Testis (tissue), 2 donors: ENCODE measurements at regions not wholly inside any gene's neighbourhood (a gene's known extent, or its start where the extent isn't known, plus 50 kb on each side); places are given as distances from the start of the nearest gene placed in this dataset.
A peak's percentile ranks its signal among the peaks of the same experiment; 100 is the strongest.

Source experiments
- DNase-seq: peaks from one replicate; pipeline ENCODE4 v3.0.0-alpha.2; 2019
- H3K27ac ChIP-seq, 2 donors: fragments of 200-600 bp; sonication (generic); one replicate each; pipeline ENCODE4 v1.5.1; 2019
- H3K27me3 ChIP-seq: fragments of 200-600 bp; sonication (generic); one replicate; pipeline ENCODE4 v1.5.1; 2019
- H3K36me3 ChIP-seq: fragments of 200-600 bp; sonication (generic); one replicate; pipeline ENCODE4 v1.5.1; 2017; ENCODE audit warnings: low read depth; ENCODE audit errors: missing control alignments
- H3K4me1 ChIP-seq: fragments of 200-600 bp; sonication (generic); one replicate; pipeline ENCODE4 v1.5.1; 2019
- H3K4me3 ChIP-seq, 2 donors: fragments of 200-600 bp; sonication (generic); one replicate each; pipeline ENCODE4 v1.5.1; 2017 to 2019
- H3K9me3 ChIP-seq: fragments of 200-600 bp; sonication (generic); one replicate; pipeline ENCODE4 v1.5.1; 2017
- CTCF ChIP-seq, 3 experiments: fragments of 450-650 bp in 2 of 3; fragments of 200-600 bp in 1 of 3; sonication (generic) in 1 of 3; IDR thresholded peaks; one replicate each; pipeline ENCODE4 v1.5.1; 2016 to 2019; ENCODE audit warnings: antibody characterized with exemption in 3 of 3, mild to moderate bottlenecking in 2 of 3, moderate library complexity in 1 of 3
- POLR2A ChIP-seq: fragments of 450-650 bp; IDR thresholded peaks from one replicate; pipeline ENCODE4 v1.6.1; 2017; ENCODE audit warnings: antibody characterized with exemption, mild to moderate bottlenecking, moderate library complexity
- WGBS, 2 donors: methylation state at CpG; one replicate each; pipeline ENCODE4 v1.1.5; 2018; 5-methylcytosine and 5-hydroxymethylcytosine counted together
- intact Hi-C: fragments of 100-400 bp; cut with DNase I; formaldehyde crosslinking; loops from one replicate; pipeline ENCODE4 v1.15.1; 2023; ENCODE audit warnings: low total_unique reads

- Histone ChIP-seq H3K9me3 (no peaks in the 10 kb centered on the region), H3K27me3 (no peaks in the 10 kb centered on the region), H3K36me3 (no peaks in the 10 kb centered on the region), H3K4me1 (no peaks in the 10 kb centered on the region), H3K4me3 (no peak overlapping the region), H3K27ac (no peak overlapping the region)
- no peak for DNase-seq
- intact Hi-C loops: no loop called here
- WGBS, 2 donors: 81 to 86% methylated on average over 1 of the region's 1 CpG
- TF ChIP-seq CTCF (IDR thresholded peaks at IDR 0.05) (no peak), POLR2A (no peak)
These were observed 76.4 kb upstream of the FICD start for GRCh38 chr12:108438667-108439066.

- no peak for DNase-seq
- Histone ChIP-seq H3K27me3 (no peaks in the 10 kb centered on the region), H3K4me1 (no peaks in the 10 kb centered on the region), H3K4me3 (no peak overlapping the region), H3K27ac (no peak overlapping the region), H3K9me3 (no peaks in the 10 kb centered on the region), H3K36me3 (no peaks in the 10 kb centered on the region)
- 88 to 91% methylated on average over 8 of the region's 8 CpGs for WGBS, 2 donors
- TF ChIP-seq POLR2A (no peak), CTCF (IDR thresholded peaks at IDR 0.05) (no peak)
- intact Hi-C loops: no loop called here
These were observed 82.5 kb upstream of the FICD start for GRCh38 chr12:108432423-108433121.

GRCh38 chr12:108430926-108431325, 84.2 kb upstream of the FICD start:
- intact Hi-C loops: no loop called here
- H3K27me3 ChIP-seq: no peaks in the 10 kb centered on the region
- no peaks in the 10 kb centered on the region for H3K9me3 ChIP-seq
- no peak overlapping the region for H3K27ac ChIP-seq
- H3K4me1 ChIP-seq: no peaks in the 10 kb centered on the region
- no peaks in the 10 kb centered on the region for H3K36me3 ChIP-seq
- TF ChIP-seq POLR2A: no peak
- no peak for DNase-seq
- WGBS, 2 donors: 0% methylated on average over 1 of the region's 1 CpG
- no peak overlapping the region for H3K4me3 ChIP-seq

- H3K27me3 ChIP-seq: no peaks in the 10 kb centered on the region
- no peak overlapping the region for H3K27ac ChIP-seq
- no peak for DNase-seq
- H3K36me3 ChIP-seq: no peaks in the 10 kb centered on the region
- 49 to 50% methylated on average over 6 of the region's 6 CpGs for WGBS, 2 donors
- TF ChIP-seq POLR2A (no peak), CTCF (IDR thresholded peaks at IDR 0.05) (no peak)
- intact Hi-C loops: no loop called here
- no peak overlapping the region for H3K4me3 ChIP-seq
- peaks cover 6% of the 10 kb centered on the region for H3K4me1 ChIP-seq
- no peaks in the 10 kb centered on the region for H3K9me3 ChIP-seq
These were observed 84.8 kb upstream of the FICD start for GRCh38 chr12:108430245-108430644.

GRCh38 chr12:108425238-108425795, 86.2 kb upstream of the CMKLR1 start:
- peak; percentile 21 for DNase-seq
- TF ChIP-seq CTCF (IDR thresholded peaks at IDR 0.05): no peak
- no peak for TF ChIP-seq POLR2A
- Histone ChIP-seq H3K4me1 (peaks cover 6% of the 10 kb centered on the region), H3K4me3 (no peak overlapping the region), H3K36me3 (no peaks in the 10 kb centered on the region), H3K9me3 (no peaks in the 10 kb centered on the region), H3K27me3 (no peaks in the 10 kb centered on the region), H3K27ac (no peak overlapping the region)
- intact Hi-C loops: no loop called here
